Body of pancreas (tissue), 4 donors: ENCODE measurements at regions not wholly inside any gene's neighbourhood (a gene's known extent, or its start where the extent isn't known, plus 50 kb on each side); places are given as distances from the start of the nearest gene placed in this dataset.

Source experiments
- ATAC-seq: fragments of 150-250 bp; one replicate; pipeline ENCODE4 v1.9.1; 2016
- DNase-seq, 4 donors: peaks; one replicate each; pipeline ENCODE4 v3.0.0-alpha.2; 2019
- H3K27ac ChIP-seq, 4 donors: fragments of 200-600 bp; sonication (generic); 1 replicate in 3 of 4; 2 replicates in 1 of 4; pipeline versions ENCODE4 v1.5.1 to v1.6.1; 2016 to 2019; ENCODE audit warnings: mild to moderate bottlenecking in 1 of 4, mixed read lengths in 1 of 4, moderate library complexity in 1 of 4
- H3K27me3 ChIP-seq, 2 donors: fragments of 200-600 bp; sonication (generic); one replicate each; pipeline ENCODE4 v1.6.0; 2016; ENCODE audit warnings: mild to moderate bottlenecking in 1 of 2
- H3K36me3 ChIP-seq, 2 donors: fragments of 200-600 bp; sonication (generic); replicated peaks in 1 of 2; 2 replicates each; pipeline ENCODE4 v1.5.1; 2016; ENCODE audit warnings: low read depth in 2 of 2; ENCODE audit not compliant: insufficient read depth in 1 of 2
- H3K4me1 ChIP-seq: fragments of 200-600 bp; sonication (generic); one replicate; pipeline ENCODE4 v1.6.0; 2016
- H3K4me3 ChIP-seq, 2 donors: fragments of 200-600 bp; sonication (generic); 1 replicate in 1 of 2; 2 replicates in 1 of 2; pipeline ENCODE4 v1.5.1; 2016 to 2019
- H3K9me3 ChIP-seq, 3 donors: fragments of 200-600 bp; sonication (generic); 1 replicate in 2 of 3; 2 replicates in 1 of 3; pipeline ENCODE4 v1.5.1; 2016
- CTCF ChIP-seq, 7 experiments: fragments of 450-650 bp in 4 of 7; fragments of 200-600 bp in 3 of 7; sonication (generic) in 3 of 7; IDR thresholded peaks; one replicate each; pipeline ENCODE4 v1.5.1; 2016 to 2019; ENCODE audit warnings: antibody characterized with exemption in 7 of 7
- POLR2A ChIP-seq, 3 donors: fragments of 450-650 bp; IDR thresholded peaks; one replicate each; pipeline ENCODE4 v1.6.1; 2016; ENCODE audit warnings: antibody characterized with exemption in 3 of 3, mild to moderate bottlenecking in 2 of 3
- WGBS, 2 donors: methylation state at CpG; one replicate each; pipeline ENCODE4 v1.1.5; 2017; 5-methylcytosine and 5-hydroxymethylcytosine counted together
- intact Hi-C: fragments of 100-400 bp; cut with DNase I; formaldehyde crosslinking; loops from one replicate; pipeline ENCODE4 v1.15.1; 2023

DNA sequence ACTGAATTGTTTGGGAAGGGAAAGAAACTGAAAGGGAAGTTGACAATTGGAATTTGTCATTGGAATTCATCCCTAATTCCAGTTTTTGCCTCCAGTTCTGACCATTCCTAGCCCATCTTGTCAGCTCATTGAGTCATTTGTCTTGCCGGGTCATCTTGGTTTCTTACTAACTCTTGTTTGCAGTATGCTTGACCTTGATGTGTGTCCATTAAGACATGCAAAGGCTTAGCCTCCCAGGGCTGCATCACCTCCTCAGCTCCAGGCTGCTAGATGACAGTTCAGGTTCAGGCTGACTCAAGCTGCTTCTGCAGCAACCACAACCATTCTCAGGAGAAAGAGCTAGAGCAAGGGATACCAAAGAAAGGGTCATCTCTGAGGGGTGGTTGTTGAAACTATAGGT, 151.3 kb upstream of the PTGFR start:
- intact Hi-C loops: no loop called here
- Histone ChIP-seq H3K4me1 (no peaks in the 10 kb centered on the region), H3K36me3 (no peaks in the 10 kb centered on the region), H3K9me3 (no peaks in the 10 kb centered on the region), H3K4me3 (no peak overlapping the region), H3K27me3 (no peaks in the 10 kb centered on the region), H3K27ac (no peak overlapping the region)
- ATAC-seq (no peak), DNase-seq (no peak)
- TF ChIP-seq CTCF (IDR thresholded peaks at IDR 0.05) (no peak), POLR2A (IDR thresholded peaks at IDR 0.05) (no peak)
- 68 to 79% methylated on average over 1 of the region's 1 CpG for WGBS, 2 donors

- no peaks in the 10 kb centered on the region for H3K36me3 ChIP-seq
- TF ChIP-seq CTCF (IDR thresholded peaks at IDR 0.05): no peak
- TF ChIP-seq POLR2A (IDR thresholded peaks at IDR 0.05): no peak
- DNase-seq: no peak
- H3K27me3 ChIP-seq: no peaks in the 10 kb centered on the region
- no peak overlapping the region for H3K4me3 ChIP-seq
- no peak for ATAC-seq
- H3K4me1 ChIP-seq: no peaks in the 10 kb centered on the region
- H3K9me3 ChIP-seq: no peaks in the 10 kb centered on the region
- no peak overlapping the region for H3K27ac ChIP-seq
- intact Hi-C loops: no loop called here
These were observed 150.8 kb upstream of the PTGFR start for GRCh38 chr1:78340006-78340405.

DNA sequence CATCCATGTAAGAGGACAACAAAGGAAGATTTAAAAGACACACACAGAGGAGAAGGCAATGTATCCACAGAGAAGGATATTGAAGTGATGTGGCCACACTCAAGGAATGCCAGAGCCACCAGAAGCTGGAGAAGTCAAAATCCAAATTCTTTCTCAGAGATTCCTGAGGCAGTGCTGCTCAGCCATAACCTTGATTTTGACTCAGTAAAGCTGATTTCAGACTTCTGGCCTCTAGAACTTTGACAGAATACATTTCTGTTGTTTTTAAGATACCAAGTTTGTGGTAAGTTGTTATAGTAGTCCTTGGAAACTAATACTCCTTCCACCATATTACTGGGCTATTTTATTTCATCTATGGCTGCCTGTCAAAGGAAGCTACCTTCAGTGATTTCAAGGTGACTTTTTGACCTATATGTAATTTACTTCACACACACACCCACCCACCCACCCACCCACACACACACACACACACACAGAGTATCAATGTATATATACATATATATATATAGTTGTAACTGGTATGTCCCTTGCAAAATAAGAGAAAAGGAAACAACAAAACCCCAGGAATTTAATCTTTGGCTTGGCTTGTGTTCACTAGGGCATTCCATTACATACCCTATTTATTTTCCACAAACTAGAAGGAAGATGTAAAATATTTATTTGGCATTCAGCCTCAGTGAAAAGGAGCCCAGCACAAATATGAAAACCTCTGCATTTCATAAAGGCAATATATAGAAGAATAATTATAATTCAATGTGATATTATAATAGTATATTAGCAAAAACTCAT, 142.1 kb upstream of the PTGFR start:
- TF ChIP-seq POLR2A (IDR thresholded peaks at IDR 0.05) (no peak), CTCF (IDR thresholded peaks at IDR 0.05) (no peak)
- ATAC-seq: no peak

DNA sequence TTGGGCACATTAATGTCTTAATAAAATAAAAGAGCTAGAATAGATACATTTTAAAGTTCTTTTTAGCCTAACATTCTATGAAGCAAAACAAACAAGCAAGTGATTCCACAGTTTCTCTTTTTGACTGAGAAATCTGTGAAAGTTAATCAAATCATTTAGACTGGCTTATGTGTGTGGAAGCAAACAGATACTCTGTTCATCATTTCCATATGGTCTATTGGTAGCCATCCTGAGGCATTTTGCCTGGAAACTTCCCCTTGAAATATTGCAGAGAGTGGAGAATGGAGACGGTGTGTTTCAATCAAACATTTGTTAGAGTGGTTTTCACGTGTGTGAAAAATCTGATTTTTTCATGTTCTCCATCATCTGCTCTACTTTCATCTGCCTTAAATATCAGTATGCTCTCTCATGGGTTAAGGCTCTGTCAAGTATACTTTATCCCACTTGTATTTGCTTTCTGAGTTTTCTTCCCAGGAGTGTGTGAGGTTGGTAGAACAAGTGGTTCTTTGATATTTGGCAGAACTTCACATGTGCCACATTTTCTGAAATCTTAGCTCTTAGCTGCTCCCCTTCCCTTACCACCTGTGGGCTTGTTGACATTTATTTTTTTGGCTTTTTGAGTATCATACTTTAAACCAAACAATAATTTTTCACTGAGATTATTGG, 139.1 kb upstream of the PTGFR start:
- Histone ChIP-seq H3K4me3 (no peak overlapping the region), H3K27ac (no peak overlapping the region), H3K4me1 (no peaks in the 10 kb centered on the region), H3K27me3 (no peaks in the 10 kb centered on the region), H3K9me3 (no peaks in the 10 kb centered on the region), H3K36me3 (no peaks in the 10 kb centered on the region)
- ATAC-seq (no peak), DNase-seq (no peak)
- no peak for TF ChIP-seq CTCF (IDR thresholded peaks at IDR 0.05)
- 66 to 73% methylated on average over 2 of the region's 2 CpGs for WGBS, 2 donors
- intact Hi-C loops: no loop called here

More for the DNA sequence above, 142.1 kb upstream of the PTGFR start:
- no peak for DNase-seq
- Histone ChIP-seq H3K27me3 (no peaks in the 10 kb centered on the region), H3K9me3 (no peaks in the 10 kb centered on the region), H3K4me1 (no peaks in the 10 kb centered on the region), H3K36me3 (no peaks in the 10 kb centered on the region), H3K27ac (no peak overlapping the region), H3K4me3 (no peak overlapping the region)
- intact Hi-C loops: no loop called here

DNA sequence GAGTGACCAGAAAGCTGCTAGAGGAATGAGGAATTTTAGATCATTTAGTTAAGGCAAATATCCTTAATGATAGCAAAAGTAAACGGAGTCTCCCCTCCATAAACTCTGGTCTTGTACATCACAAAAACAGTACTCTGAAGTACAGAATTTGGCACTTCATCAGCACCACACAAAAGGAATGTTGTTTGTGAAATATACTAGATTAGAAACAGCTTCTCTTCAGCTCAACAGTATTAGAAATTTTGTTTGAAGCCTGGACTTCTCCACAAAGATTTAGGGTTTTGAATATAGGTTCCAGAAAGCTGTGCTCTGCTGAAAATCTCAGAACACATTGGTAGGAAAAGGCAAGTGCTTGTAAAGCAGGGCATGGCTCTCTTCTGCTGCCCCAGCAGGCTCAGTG, 135.1 kb upstream of the PTGFR start:
- H3K4me1 ChIP-seq: no peaks in the 10 kb centered on the region
- intact Hi-C loops: no loop called here

More for the DNA sequence above, 135.1 kb upstream of the PTGFR start:
- Histone ChIP-seq H3K36me3 (no peaks in the 10 kb centered on the region), H3K27ac (no peak overlapping the region), H3K27me3 (no peaks in the 10 kb centered on the region), H3K9me3 (no peaks in the 10 kb centered on the region), H3K4me3 (no peak overlapping the region)
- DNase-seq (no peak), ATAC-seq (no peak)
- no peak for TF ChIP-seq POLR2A (IDR thresholded peaks at IDR 0.05)
- no peak for TF ChIP-seq CTCF (IDR thresholded peaks at IDR 0.05)
- WGBS, 2 donors: 14 to 18% methylated on average over 1 of the region's 1 CpG
